Natural killer cell (primary cell): ENCODE measurements at regions not wholly inside any gene's neighbourhood (a gene's known extent, or its start where the extent isn't known, plus 50 kb on each side); places are given as distances from the start of the nearest gene placed in this dataset.

Source experiments
- ATAC-seq, 3 donors: fragments of 150-1000 bp in 2 of 3; fragments of 200-7000 bp in 1 of 3; cut with Tn5 transposase; 1 replicate in 1 of 3; 2 replicates in 2 of 3; pipeline ENCODE4 v1.10.0; 2021; ENCODE audit warnings: mild to moderate bottlenecking in 2 of 3, moderate library complexity in 2 of 3
- DNase-seq, 2 donors: peaks; one replicate each; pipeline versions ENCODE4 v3.0.0 to v3.0.0-alpha.2; 2013 to 2021; ENCODE audit warnings: mixed read lengths in 1 of 2
- H3K27ac ChIP-seq: one replicate; pipeline ENCODE4 v1.5.1; 2013; ENCODE audit warnings: mild to moderate bottlenecking, low read length
- H3K27me3 ChIP-seq: one replicate; pipeline ENCODE4 v1.6.1; 2013; ENCODE audit warnings: low read length; ENCODE audit not compliant: control insufficient read depth, insufficient read depth
- H3K36me3 ChIP-seq: one replicate; pipeline ENCODE4 v1.6.1; 2013; ENCODE audit warnings: low read length; ENCODE audit not compliant: control insufficient read depth, insufficient read depth
- H3K4me1 ChIP-seq: one replicate; pipeline ENCODE4 v1.6.1; 2013; ENCODE audit warnings: low read length; ENCODE audit not compliant: control insufficient read depth, insufficient read depth
- H3K4me3 ChIP-seq: one replicate; pipeline ENCODE4 v1.5.1; 2013; ENCODE audit warnings: low read length
- H3K9me3 ChIP-seq: one replicate; pipeline ENCODE4 v1.6.1; 2013; ENCODE audit warnings: low read length; ENCODE audit not compliant: control insufficient read depth, insufficient read depth
- H3K27ac Mint-ChIP-seq, 2 donors: one replicate each; pipeline ENCODE4 v1.8.0; 2022; ENCODE audit warnings: mild to moderate bottlenecking in 2 of 2, mixed read lengths in 2 of 2, moderate library complexity in 1 of 2
- H3K27me3 Mint-ChIP-seq, 2 donors: one replicate each; pipeline ENCODE4 v1.8.0; 2022; ENCODE audit warnings: low read depth in 2 of 2, mixed read lengths in 2 of 2
- H3K36me3 Mint-ChIP-seq: one replicate; pipeline ENCODE4 v1.8.0; 2022; ENCODE audit warnings: mixed read lengths
- H3K4me1 Mint-ChIP-seq, 2 donors: one replicate each; pipeline ENCODE4 v1.8.0; 2022; ENCODE audit warnings: mixed read lengths in 2 of 2
- H3K4me3 Mint-ChIP-seq: one replicate; pipeline ENCODE4 v1.8.0; 2022; ENCODE audit warnings: mild to moderate bottlenecking, moderate library complexity, mixed read lengths
- H3K9me3 Mint-ChIP-seq, 2 donors: one replicate each; pipeline ENCODE4 v1.8.0; 2022; ENCODE audit warnings: mixed read lengths in 2 of 2
- CTCF ChIP-seq: fragments of 200-600 bp; IDR thresholded peaks from one replicate; pipeline ENCODE4 v1.8.0; 2022; ENCODE audit warnings: antibody characterized with exemption
- WGBS: methylation state at CpG from one replicate; pipeline ENCODE4 v1.1.7; 2013; ENCODE audit warnings: missing lambda C conversion rate; ENCODE audit not compliant: insufficient coverage; 5-methylcytosine and 5-hydroxymethylcytosine counted together
- intact Hi-C: fragments of 100-400 bp; cut with micrococcal nuclease; formaldehyde crosslinking; loops from one replicate; pipeline ENCODE4 v1.14.2; 2022

GRCh38 chr4:130187587-130187986 is 1091.6 kb downstream of the C4orf33 start:
- intact Hi-C loops = no loop called here
- no peak overlapping the region for H3K27ac Mint-ChIP-seq
- Histone ChIP-seq H3K27me3 (no peaks in the 10 kb centered on the region), H3K4me3 (no peak overlapping the region), H3K36me3 (no peaks in the 10 kb centered on the region), H3K4me1 (no peaks in the 10 kb centered on the region), H3K27ac (no peak overlapping the region), H3K9me3 (peaks cover 2% of the 10 kb centered on the region)
- WGBS = 57% methylated on average over 1 of the region's 1 CpG
- TF ChIP-seq CTCF = no peak
- H3K4me3 Mint-ChIP-seq = no peak overlapping the region
- no peaks in the 10 kb centered on the region for H3K36me3 Mint-ChIP-seq
- ATAC-seq = no peak
- H3K27me3 Mint-ChIP-seq = no peaks in the 10 kb centered on the region
- peaks cover 20 to 26% of the 10 kb centered on the region in 2 donors for H3K9me3 Mint-ChIP-seq
- DNase-seq = no peak
- no peaks in the 10 kb centered on the region for H3K4me1 Mint-ChIP-seq

- no peak overlapping the region for H3K27ac Mint-ChIP-seq
- no peaks in the 10 kb centered on the region for H3K36me3 ChIP-seq
- no peaks in the 10 kb centered on the region for H3K27me3 Mint-ChIP-seq
- peaks cover 22 to 23% of the 10 kb centered on the region in 2 donors for H3K9me3 Mint-ChIP-seq
- H3K27me3 ChIP-seq = no peaks in the 10 kb centered on the region
- H3K9me3 ChIP-seq = peaks cover 2% of the 10 kb centered on the region
- no peak for DNase-seq
- H3K27ac ChIP-seq = no peak overlapping the region
- ATAC-seq = no peak
- no peaks in the 10 kb centered on the region for H3K4me1 ChIP-seq
- no peak overlapping the region for H3K4me3 Mint-ChIP-seq
- no peaks in the 10 kb centered on the region for H3K4me1 Mint-ChIP-seq
- peaks cover 7% of the 10 kb centered on the region for H3K36me3 Mint-ChIP-seq
- no peak for TF ChIP-seq CTCF
- H3K4me3 ChIP-seq = no peak overlapping the region
- WGBS = no CpG with 5 or more reads among the region's 3 CpGs
- intact Hi-C loops = no loop called here
These were observed 1096.8 kb downstream of the C4orf33 start for GRCh38 chr4:130192787-130193186.

- Histone ChIP-seq H3K9me3 (peaks cover 16% of the 10 kb centered on the region), H3K4me1 (no peaks in the 10 kb centered on the region), H3K27me3 (no peaks in the 10 kb centered on the region), H3K27ac (no peak overlapping the region), H3K4me3 (no peak overlapping the region), H3K36me3 (no peaks in the 10 kb centered on the region)
- TF ChIP-seq CTCF = no peak
- Mint-ChIP-seq H3K27me3 (no peaks in the 10 kb centered on the region), H3K4me3 (no peak overlapping the region), H3K27ac (no peak overlapping the region), H3K36me3 (peaks cover 14% of the 10 kb centered on the region), H3K9me3 (peaks cover 9 to 13% of the 10 kb centered on the region in 2 donors), H3K4me1 (no peaks in the 10 kb centered on the region)
- DNase-seq = no peak
- no peak for ATAC-seq
- intact Hi-C loops = no loop called here
These were observed 1102.0 kb downstream of the C4orf33 start for GRCh38 chr4:130197946-130198345.

- intact Hi-C loops = no loop called here
- no peak for ATAC-seq
- no peaks in the 10 kb centered on the region for H3K27me3 Mint-ChIP-seq
These were observed 1107.6 kb downstream of the C4orf33 start for GRCh38 chr4:130203571-130203970.

More at GRCh38 chr4:130203571-130203970, 1107.6 kb downstream of the C4orf33 start:
- 72% methylated on average over 3 of the region's 3 CpGs for WGBS
- Histone ChIP-seq H3K27ac (no peak overlapping the region), H3K27me3 (no peaks in the 10 kb centered on the region), H3K9me3 (peaks cover 25% of the 10 kb centered on the region), H3K36me3 (no peaks in the 10 kb centered on the region), H3K4me3 (no peak overlapping the region), H3K4me1 (no peaks in the 10 kb centered on the region)
- Mint-ChIP-seq H3K9me3 (peaks cover 4 to 7% of the 10 kb centered on the region in 2 donors), H3K4me1 (no peaks in the 10 kb centered on the region), H3K27ac (no peak overlapping the region), H3K4me3 (no peak overlapping the region), H3K36me3 (peaks cover 8% of the 10 kb centered on the region)
- no peak for DNase-seq
- TF ChIP-seq CTCF = no peak
